HG02970 (cell line): ENCODE measurements at regions not wholly inside any gene's neighbourhood (a gene's known extent, or its start where the extent isn't known, plus 50 kb on each side); places are given as distances from the start of the nearest gene placed in this dataset.
"Not testable (repeated sequence)": the region's sequence is repeated elsewhere in the genome, so short reads cannot be mapped to it uniquely, and the experiment has no call there.

ENCODE experiments used
- ATAC-seq: cut with Tn5 transposase; IDR thresholded peaks from one replicate; pipeline ENCODE4 v1.9.1; 2021; ENCODE audit warnings: mild to moderate bottlenecking, moderate library complexity, moderate number of reproducible peaks; ENCODE audit not compliant: unreplicated experiment, low FRiP score

DNA sequence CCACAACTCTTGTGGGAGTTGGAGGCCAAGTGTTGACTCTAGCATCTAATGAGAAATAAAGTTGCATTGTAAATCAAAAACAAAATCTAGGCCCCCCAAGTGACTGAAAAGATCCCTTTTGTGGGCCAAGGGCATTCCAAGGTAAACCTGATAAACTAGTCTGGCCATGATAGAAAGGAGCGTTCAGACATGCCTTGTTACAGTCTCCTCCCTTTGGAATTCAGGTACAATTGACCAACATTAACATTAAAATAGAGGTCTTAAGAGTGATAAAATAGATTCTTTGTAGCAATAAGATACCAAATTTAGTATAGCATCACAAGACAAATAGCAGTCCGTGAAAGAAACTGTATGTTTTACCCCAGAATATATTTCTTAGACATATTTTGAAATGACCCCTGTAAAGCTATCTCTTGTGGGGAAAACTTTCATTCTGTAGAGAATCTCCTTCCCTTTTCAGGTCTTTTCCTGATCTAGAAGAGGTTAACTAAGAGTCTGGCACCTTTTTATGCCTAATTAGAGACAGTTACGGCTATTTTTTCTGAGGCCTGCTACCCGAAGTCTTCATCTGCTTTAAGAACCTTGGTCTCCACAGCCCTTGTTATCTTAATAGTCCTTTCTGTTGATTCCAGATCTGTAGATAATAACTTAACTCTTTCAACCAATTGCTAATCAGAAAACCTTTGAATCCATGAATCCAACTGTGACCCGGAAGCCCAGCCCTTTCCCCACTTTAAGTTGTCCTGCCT lies 495.4 kb upstream of the MMS22L start:
- no peak for ATAC-seq

GRCh38 chr6:97779039-97779766 lies 496.2 kb upstream of the MMS22L start:
- not testable (repeated sequence) for ATAC-seq

GRCh38 chr6:97790926-97791590 lies 508.0 kb upstream of the MMS22L start:
- no peak for ATAC-seq

DNA sequence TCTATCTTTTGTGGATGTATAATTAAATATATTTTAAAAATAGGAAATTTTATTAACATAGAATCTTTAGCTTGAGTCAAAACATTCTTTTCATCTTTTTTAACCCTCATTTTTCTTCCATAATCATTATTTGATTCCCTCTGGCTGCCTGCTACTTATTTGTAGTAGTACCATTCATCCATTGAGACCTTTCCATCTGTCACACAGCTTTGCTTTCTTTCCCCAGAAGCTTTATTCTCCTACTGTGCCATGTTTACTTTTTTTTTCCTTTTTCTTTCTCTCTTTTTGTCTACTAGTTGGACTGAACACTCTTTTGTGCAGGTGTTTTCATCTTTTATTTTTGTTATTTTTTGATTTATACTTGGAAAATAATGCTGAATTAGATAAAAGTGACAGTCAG lies 522.6 kb upstream of the MMS22L start:
- no peak for ATAC-seq

GRCh38 chr6:97812940-97813339 lies 529.9 kb upstream of the MMS22L start:
- no peak for ATAC-seq

DNA sequence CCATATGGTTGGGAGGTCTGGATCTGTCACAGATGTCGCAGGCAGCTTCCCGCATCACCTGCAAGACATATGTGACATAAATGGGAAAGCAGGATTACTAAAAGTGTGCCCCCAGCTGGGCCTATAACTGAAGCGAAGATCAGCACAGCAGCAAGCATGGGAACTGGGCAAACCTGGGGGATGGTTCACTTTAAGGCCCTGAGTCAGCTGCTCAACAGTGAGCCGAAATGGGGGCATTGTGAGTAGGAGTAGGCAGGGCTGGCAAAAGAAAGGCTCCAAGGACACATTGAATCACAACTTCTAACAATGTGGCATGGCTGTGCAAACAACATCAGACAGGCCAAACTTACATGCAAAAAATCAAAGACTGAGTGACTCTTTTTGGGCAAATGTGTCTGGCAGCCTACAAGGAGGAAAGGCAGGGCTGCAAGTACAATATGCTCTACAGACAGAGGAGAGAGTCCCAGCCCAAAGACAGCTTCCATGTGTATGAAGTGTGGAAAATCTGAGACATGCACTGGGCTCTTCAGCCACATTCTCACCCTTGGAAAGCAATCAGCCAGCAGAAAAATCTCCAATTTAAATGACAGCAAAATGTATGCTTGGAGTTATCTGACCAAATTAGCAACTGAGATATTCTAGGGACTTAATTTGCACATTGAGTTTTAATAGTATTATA lies 531.0 kb upstream of the MMS22L start:
- no peak for ATAC-seq

DNA sequence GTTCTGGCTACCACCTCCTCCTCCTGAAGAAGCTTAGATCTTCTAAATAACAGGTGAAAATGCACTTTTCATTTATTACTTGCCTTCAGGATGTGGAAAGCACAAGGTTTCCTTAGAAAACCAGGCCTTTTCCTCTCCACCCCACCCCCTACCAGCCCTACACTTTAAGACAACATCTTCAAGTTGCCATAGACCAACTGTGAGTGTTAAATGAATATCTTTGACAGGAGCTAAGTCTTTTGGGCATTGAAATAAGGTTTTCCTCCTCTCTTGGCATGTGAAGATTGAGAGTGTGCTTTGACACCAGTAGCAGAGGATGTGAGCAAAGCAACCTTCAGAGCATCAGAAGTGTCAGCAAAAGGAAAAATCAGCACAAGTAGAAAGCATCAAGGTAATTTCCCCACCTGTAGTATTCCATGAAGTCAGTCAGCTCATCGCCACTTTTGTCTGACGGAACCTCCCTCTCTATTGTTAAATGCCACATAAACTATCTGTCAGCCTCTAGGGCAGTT lies 532.3 kb upstream of the MMS22L start:
- no peak for ATAC-seq

GRCh38 chr6:97816526-97816925 lies 533.5 kb upstream of the MMS22L start:
- ATAC-seq = no peak

- ATAC-seq = no peak
These were observed 536.7 kb upstream of the MMS22L start for GRCh38 chr6:97819710-97820109.

DNA sequence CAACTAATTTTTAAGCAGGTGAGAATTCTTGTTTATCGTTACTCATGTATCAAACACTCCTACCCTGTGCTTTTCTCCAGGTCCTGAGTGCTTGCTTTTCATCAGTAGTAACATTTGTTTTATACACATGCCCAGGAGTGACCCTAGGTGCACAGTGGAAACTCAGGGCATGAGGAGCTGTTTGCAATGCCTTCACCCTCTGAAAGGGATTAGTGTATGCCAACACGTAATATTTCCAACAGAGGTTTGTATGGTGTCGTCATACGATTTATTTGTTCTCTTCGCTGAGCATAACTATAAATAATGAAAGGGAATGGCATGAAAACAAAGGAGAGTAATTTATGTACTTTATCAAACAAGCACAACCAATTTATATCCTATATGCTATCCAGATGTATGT lies 537.4 kb upstream of the MMS22L start:
- no peak for ATAC-seq

- no peak for ATAC-seq
These were observed 539.6 kb upstream of the MMS22L start for GRCh38 chr6:97822632-97823031.

- no peak for ATAC-seq
These were observed 558.7 kb upstream of the MMS22L start for GRCh38 chr6:97841763-97842162.

GRCh38 chr6:97842521-97842920 lies 559.5 kb upstream of the MMS22L start:
- no peak for ATAC-seq

- no peak for ATAC-seq
These were observed 566.4 kb upstream of the MMS22L start for GRCh38 chr6:97849390-97849789.

- ATAC-seq = no peak
These were observed 567.6 kb upstream of the MMS22L start for GRCh38 chr6:97850458-97851212.

- ATAC-seq = no peak
These were observed 580.7 kb upstream of the MMS22L start for GRCh38 chr6:97863697-97864096.

- ATAC-seq = no peak
These were observed 581.4 kb upstream of the MMS22L start for GRCh38 chr6:97864366-97864765.

GRCh38 chr6:97864826-97865225 lies 581.8 kb upstream of the MMS22L start:
- no peak for ATAC-seq

DNA sequence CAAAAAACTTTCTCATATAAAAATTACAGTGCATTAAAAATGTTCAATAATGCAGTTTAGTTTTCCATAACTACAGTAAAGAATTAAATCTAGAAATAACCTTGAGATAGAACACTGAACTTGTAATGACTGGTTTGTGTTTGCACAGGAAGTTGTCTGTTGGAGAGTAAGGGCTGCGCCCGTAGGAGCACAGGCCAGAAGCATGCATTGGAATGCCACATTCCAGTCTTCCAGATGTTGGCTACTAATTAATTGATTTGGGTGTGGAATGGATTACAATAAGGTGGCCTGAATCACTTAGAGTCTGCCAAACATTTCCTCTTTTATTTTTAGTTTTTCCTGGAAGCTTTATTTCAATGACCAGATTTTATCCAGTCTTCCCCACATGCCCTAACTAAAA lies 582.6 kb upstream of the MMS22L start:
- no peak for ATAC-seq

- no peak for ATAC-seq
These were observed 583.6 kb upstream of the MMS22L start for GRCh38 chr6:97866616-97867015.
